EL (cell line): ENCODE measurements at regions not wholly inside any gene's neighbourhood (a gene's known extent, or its start where the extent isn't known, plus 50 kb on each side); places are given as distances from the start of the nearest gene placed in this dataset.

Source experiments
- DNase-seq: peaks from one replicate; pipeline ENCODE4 v3.0.0-alpha.2; 2016

GRCh38 chr4:12293906-12294525 is 865.3 kb upstream of the HS3ST1 start:
- DNase-seq = no peak

- no peak for DNase-seq
Measured at GRCh38 chr4:12286351-12286750, 857.7 kb upstream of the HS3ST1 start.

GRCh38 chr4:12270546-12270945 is 841.9 kb upstream of the HS3ST1 start:
- no peak for DNase-seq

- no peak for DNase-seq
Measured at GRCh38 chr4:12265554-12265953, 836.9 kb upstream of the HS3ST1 start.

- no peak for DNase-seq
Measured at GRCh38 chr4:12260453-12260852, 831.8 kb upstream of the HS3ST1 start.

GRCh38 chr4:12244973-12245372 is 816.3 kb upstream of the HS3ST1 start:
- no peak for DNase-seq

GRCh38 chr4:12242354-12242753 is 813.7 kb upstream of the HS3ST1 start:
- DNase-seq = no peak

- DNase-seq = no peak
Measured at GRCh38 chr4:12239897-12240636, 811.4 kb upstream of the HS3ST1 start.

GRCh38 chr4:12231098-12231497 is 802.4 kb upstream of the HS3ST1 start:
- no peak for DNase-seq

- DNase-seq = no peak
Measured at GRCh38 chr4:12221031-12221430, 792.3 kb upstream of the HS3ST1 start.

GRCh38 chr4:12211636-12212035 is 782.9 kb upstream of the HS3ST1 start:
- DNase-seq = no peak

GRCh38 chr4:12207396-12207795 is 778.7 kb upstream of the HS3ST1 start:
- DNase-seq = no peak

GRCh38 chr4:12206091-12206490 is 777.4 kb upstream of the HS3ST1 start:
- DNase-seq = no peak

- DNase-seq = no peak
Measured at GRCh38 chr4:12203945-12204344, 775.3 kb upstream of the HS3ST1 start.

- no peak for DNase-seq
Measured at GRCh38 chr4:12200226-12200625, 771.5 kb upstream of the HS3ST1 start.

- DNase-seq = no peak
Measured at GRCh38 chr4:12186526-12186925, 757.8 kb upstream of the HS3ST1 start.

GRCh38 chr4:12178614-12179610 is 750.2 kb upstream of the HS3ST1 start:
- DNase-seq = no peak

GRCh38 chr4:12177416-12177815 is 748.7 kb upstream of the HS3ST1 start:
- DNase-seq = no peak

GRCh38 chr4:12173496-12173895 is 744.8 kb upstream of the HS3ST1 start:
- no peak for DNase-seq

GRCh38 chr4:12172198-12172973 is 743.7 kb upstream of the HS3ST1 start:
- no peak for DNase-seq

GRCh38 chr4:12170308-12170707 is 741.6 kb upstream of the HS3ST1 start:
- DNase-seq = no peak

- DNase-seq = no peak
Measured at GRCh38 chr4:12165616-12166015, 736.9 kb upstream of the HS3ST1 start.

- DNase-seq = no peak
Measured at GRCh38 chr4:12146339-12146738, 717.6 kb upstream of the HS3ST1 start.
